GM21526 (cell line): ENCODE measurements at regions not wholly inside any gene's neighbourhood (a gene's known extent, or its start where the extent isn't known, plus 50 kb on each side); places are given as distances from the start of the nearest gene placed in this dataset.

Source experiments
- ATAC-seq: cut with Tn5 transposase; IDR thresholded peaks from one replicate; pipeline ENCODE4 v1.9.1; 2021; ENCODE audit warnings: moderate library complexity; ENCODE audit not compliant: unreplicated experiment, low FRiP score

- no peak for ATAC-seq
These were observed 389.3 kb downstream of the TBL1XR1 start for GRCh38 chr3:176807938-176808337.

- no peak for ATAC-seq
These were observed 397.6 kb downstream of the TBL1XR1 start for GRCh38 chr3:176799675-176800074.

- ATAC-seq, result no peak
These were observed 398.6 kb downstream of the TBL1XR1 start for GRCh38 chr3:176798680-176799079.

- no peak for ATAC-seq
These were observed 400.9 kb downstream of the TBL1XR1 start for GRCh38 chr3:176796371-176796770.

GRCh38 chr3:176795891-176796290, 401.4 kb downstream of the TBL1XR1 start:
- no peak for ATAC-seq

- no peak for ATAC-seq
These were observed 402.9 kb downstream of the TBL1XR1 start for GRCh38 chr3:176794406-176794805.

- ATAC-seq, result no peak
These were observed 407.3 kb downstream of the TBL1XR1 start for GRCh38 chr3:176789947-176790346.

GRCh38 chr3:176789281-176789705, 408.0 kb downstream of the TBL1XR1 start:
- ATAC-seq, result no peak

GRCh38 chr3:176787506-176787905, 409.8 kb downstream of the TBL1XR1 start:
- ATAC-seq, result no peak

- ATAC-seq, result no peak
These were observed 412.1 kb downstream of the TBL1XR1 start for GRCh38 chr3:176785171-176785570.

GRCh38 chr3:176780766-176781165, 416.5 kb downstream of the TBL1XR1 start:
- ATAC-seq, result no peak

- no peak for ATAC-seq
These were observed 420.6 kb downstream of the TBL1XR1 start for GRCh38 chr3:176776622-176777175.

- ATAC-seq, result no peak
These were observed 427.6 kb downstream of the TBL1XR1 start for GRCh38 chr3:176769547-176770190.

GRCh38 chr3:176767385-176767784, 429.9 kb downstream of the TBL1XR1 start:
- ATAC-seq, result no peak

- no peak for ATAC-seq
These were observed 430.4 kb downstream of the TBL1XR1 start for GRCh38 chr3:176766862-176767261.

- no peak for ATAC-seq
These were observed 431.8 kb downstream of the TBL1XR1 start for GRCh38 chr3:176765382-176765900.

- ATAC-seq, result no peak
These were observed 437.3 kb downstream of the TBL1XR1 start for GRCh38 chr3:176759815-176760506.

GRCh38 chr3:176757429-176757828, 439.9 kb downstream of the TBL1XR1 start:
- no peak for ATAC-seq

- no peak for ATAC-seq
These were observed 441.3 kb downstream of the TBL1XR1 start for GRCh38 chr3:176755977-176756376.

- no peak for ATAC-seq
These were observed 441.7 kb downstream of the TBL1XR1 start for GRCh38 chr3:176755552-176755951.

- no peak for ATAC-seq
These were observed 455.6 kb downstream of the TBL1XR1 start for GRCh38 chr3:176741664-176742047.
